IMR-90 (cell line): ENCODE measurements at regions not wholly inside any gene's neighbourhood (a gene's known extent, or its start where the extent isn't known, plus 50 kb on each side); places are given as distances from the start of the nearest gene placed in this dataset.

Experiments
- ATAC-seq: fragments of 200-7000 bp; cut with Tn5 transposase; 2 replicates; pipeline ENCODE4 v1.9.1; 2020; ENCODE audit warnings: low read depth, mild to moderate bottlenecking, moderate library complexity
- BruUV-seq: library from RNA; stranded (reverse); fragments of 400-500 nt; replicated peaks from 2 replicates; lab custom pipeline; 2021; lab: Mats Ljungman, UMichigan
- CTCF ChIA-PET: fragments of 300-600 bp; formaldehyde crosslinking; extraction: SDS; loops from one replicate; lab custom pipeline; 2021; ENCODE audit warnings: antibody characterized with exemption; lab: Yijun Ruan, JAX
- POLR2A ChIA-PET: fragments of 300-600 bp; sonication (Branson Sonifier 250); formaldehyde crosslinking; loops from one replicate; lab custom pipeline; 2022; ENCODE audit warnings: antibody characterized with exemption; ENCODE audit not compliant: unreplicated experiment; lab: Charles Lee
- DNase-seq: peaks from one replicate; pipeline ENCODE4 v3.0.0; 2013
- H2AFZ ChIP-seq: replicated peaks from 2 replicates; pipeline ENCODE3; 2013; ENCODE audit warnings: low read length, mild to moderate bottlenecking; ENCODE audit not compliant: poor library complexity
- H2AK5ac ChIP-seq: 2 replicates; pipeline ENCODE4 v1.6.1; 2013; ENCODE audit warnings: low read depth, low read length, inconsistent platforms
- H2AK9ac ChIP-seq: replicated peaks from 2 replicates; pipeline ENCODE3; 2013; ENCODE audit warnings: mild to moderate bottlenecking, low read depth, low read length, moderate library complexity; ENCODE audit not compliant: poor library complexity
- H2BK120ac ChIP-seq: 2 replicates; pipeline ENCODE4 v1.6.1; 2013; ENCODE audit warnings: low read depth, low read length, inconsistent platforms
- H2BK15ac ChIP-seq: 3 replicates; pipeline ENCODE4 v1.6.1; 2013; ENCODE audit warnings: low read depth, low read length, inconsistent platforms
- H2BK20ac ChIP-seq: 2 replicates; pipeline ENCODE4 v1.6.1; 2013; ENCODE audit warnings: low read depth, mild to moderate bottlenecking, inconsistent platforms, low read length, moderate library complexity
- H2BK5ac ChIP-seq: 2 replicates; pipeline ENCODE4 v1.6.1; 2013; ENCODE audit warnings: mild to moderate bottlenecking, low read depth, low read length, inconsistent platforms; ENCODE audit not compliant: poor library complexity, severe bottlenecking
- H3K14ac ChIP-seq: replicated peaks from 2 replicates; pipeline ENCODE4 v1.6.1; 2013; ENCODE audit warnings: low read depth, low read length, inconsistent platforms
- H3K18ac ChIP-seq: 2 replicates; pipeline ENCODE4 v1.6.1; 2013; ENCODE audit warnings: low read depth, low read length, control low read depth
- H3K23ac ChIP-seq: 2 replicates; pipeline ENCODE4 v1.6.1; 2013; ENCODE audit warnings: low read depth, low read length, inconsistent platforms
- H3K27ac ChIP-seq: 2 replicates; pipeline ENCODE4 v1.5.1; 2013; ENCODE audit warnings: mild to moderate bottlenecking, control low read depth, low read length; ENCODE audit not compliant: insufficient read depth
- H3K27me3 ChIP-seq: 2 replicates; pipeline ENCODE4 v1.6.1; 2013; ENCODE audit warnings: low read length; ENCODE audit not compliant: control insufficient read depth, insufficient read depth
- H3K36me3 ChIP-seq: 2 replicates; pipeline ENCODE4 v1.6.1; 2013; ENCODE audit warnings: low read length, mixed read lengths; ENCODE audit not compliant: control insufficient read depth, insufficient read depth
- H3K4ac ChIP-seq: 2 replicates; pipeline ENCODE4 v1.6.1; 2013; ENCODE audit warnings: low read depth, low read length, inconsistent platforms
- H3K4me1 ChIP-seq: 2 replicates; pipeline ENCODE4 v1.6.1; 2013; ENCODE audit warnings: low read length, mixed read lengths; ENCODE audit not compliant: control insufficient read depth, insufficient read depth
- H3K4me2 ChIP-seq: 2 replicates; pipeline ENCODE4 v1.6.1; 2013; ENCODE audit warnings: low read depth, mild to moderate bottlenecking, control low read depth, low read length, moderate library complexity
- H3K4me3 ChIP-seq: 2 replicates; pipeline ENCODE4 v1.5.1; 2013; ENCODE audit warnings: low read depth, mild to moderate bottlenecking, control low read depth, low read length, moderate library complexity; ENCODE audit not compliant: insufficient read depth
- H3K56ac ChIP-seq: 2 replicates; pipeline ENCODE4 v1.6.1; 2013; ENCODE audit warnings: low read length, inconsistent platforms; ENCODE audit not compliant: insufficient read depth; ENCODE audit errors: extremely low read depth
- H3K79me1 ChIP-seq, 2 experiments: 2 replicates each; pipeline ENCODE4 v1.6.1; 2013; ENCODE audit warnings: low read length in 2 of 2, inconsistent platforms in 1 of 2, low read depth in 1 of 2
- H3K9ac ChIP-seq: 2 replicates; pipeline ENCODE4 v1.6.1; 2013; ENCODE audit warnings: low read depth, low read length, control low read depth
- H3K9me1 ChIP-seq: 2 replicates; pipeline ENCODE4 v1.6.1; 2013; ENCODE audit warnings: low read length, inconsistent platforms; ENCODE audit not compliant: insufficient read depth
- H3K9me3 ChIP-seq: 2 replicates; pipeline ENCODE4 v1.6.1; 2013; ENCODE audit warnings: low read length; ENCODE audit not compliant: control insufficient read depth, insufficient read depth
- H4K20me1 ChIP-seq: 2 replicates; pipeline ENCODE4 v1.6.1; 2013; ENCODE audit warnings: low read length, inconsistent platforms; ENCODE audit not compliant: insufficient read depth
- H4K5ac ChIP-seq: 2 replicates; pipeline ENCODE4 v1.6.1; 2013; ENCODE audit warnings: mild to moderate bottlenecking, low read depth, low read length, control low read depth
- H4K8ac ChIP-seq, 2 experiments: 2 replicates each; pipeline ENCODE4 v1.6.1; 2013; ENCODE audit warnings: low read depth in 2 of 2, low read length in 2 of 2, control low read depth in 1 of 2, inconsistent platforms in 1 of 2
- H4K91ac ChIP-seq: 2 replicates; pipeline ENCODE4 v1.6.1; 2013; ENCODE audit warnings: low read depth, low read length, inconsistent platforms; ENCODE audit not compliant: insufficient read depth
- BHLHE40 ChIP-seq: fragments of 150-350 bp; IDR thresholded peaks from 2 replicates; pipeline ENCODE4 v1.6.1; 2016; ENCODE audit warnings: mild to moderate bottlenecking, low read depth, low read length
- CHD1 ChIP-seq: IDR thresholded peaks from 2 replicates; pipeline ENCODE4 v1.6.1; 2012; ENCODE audit warnings: low read depth, low read length, improper control_type of control experiment
- FOS ChIP-seq: fragments of 150-350 bp; IDR thresholded peaks from 2 replicates; pipeline ENCODE4 v1.6.1; 2016; ENCODE audit warnings: low read depth, low read length
- MAZ ChIP-seq: IDR thresholded peaks from 2 replicates; pipeline ENCODE4 v1.6.1; 2012; ENCODE audit warnings: low read depth, mild to moderate bottlenecking, low read length, improper control_type of control experiment, moderate library complexity, borderline replicate concordance
- MXI1 ChIP-seq: IDR thresholded peaks from 2 replicates; pipeline ENCODE4 v1.6.1; 2012; ENCODE audit warnings: low read depth, mild to moderate bottlenecking, low read length, moderate library complexity, borderline replicate concordance
- NFE2L2 ChIP-seq: fragments of 150-350 bp; IDR thresholded peaks from 2 replicates; pipeline ENCODE4 v1.6.1; 2016; ENCODE audit warnings: low read depth, mild to moderate bottlenecking, low read length
- RAD21 ChIP-seq: IDR thresholded peaks from 2 replicates; pipeline ENCODE4 v1.6.1; 2012; ENCODE audit warnings: low read length, improper control_type of control experiment
- RCOR1 ChIP-seq: IDR thresholded peaks from 2 replicates; pipeline ENCODE4 v1.6.1; 2012; ENCODE audit warnings: mild to moderate bottlenecking, low read length, improper control_type of control experiment; ENCODE audit not compliant: insufficient replicate concordance
- RFX5 ChIP-seq: IDR thresholded peaks from 2 replicates; pipeline ENCODE4 v1.8.0; 2012; ENCODE audit warnings: low read depth, mild to moderate bottlenecking, low read length, moderate library complexity
- USF2 ChIP-seq: fragments of 150-350 bp; IDR thresholded peaks from 2 replicates; pipeline ENCODE4 v1.6.1; 2017; ENCODE audit warnings: mild to moderate bottlenecking, antibody characterized with exemption, low read length, low read depth
- WGBS, 2 experiments: methylation state at CpG; one replicate each; pipeline versions ENCODE4 v1.1.5 to v1.1.7; 2013; ENCODE audit warnings: missing lambda C conversion rate in 2 of 2; ENCODE audit not compliant: insufficient read length in 1 of 2; ENCODE audit errors: extremely low coverage in 2 of 2; 5-methylcytosine and 5-hydroxymethylcytosine counted together
- dilution Hi-C: fragments of 300-500 bp; cut with HindIII; formaldehyde crosslinking; loops from one replicate; pipeline ENCODE4 v1.14.3; 2018; ENCODE audit warnings: low sequenced_read_pairs; ENCODE audit not compliant: unreplicated experiment
- in situ Hi-C: fragments of 300-500 bp; cut with MboI; formaldehyde crosslinking; loops from 3 replicates; pipeline ENCODE4 v1.14.3; 2019; ENCODE audit warnings: low sequenced_read_pairs, inconsistent platforms, mixed read lengths
- intact Hi-C: fragments of 100-400 bp; cut with micrococcal nuclease; formaldehyde crosslinking; loops from 2 replicates; pipeline ENCODE4 v1.10.0; 2022
- TF ChIP-seq, protein P1 (sequence below): conservative IDR thresholded peaks from 2 replicates; pipeline ENCODE4 v1.5.1; 2012; ENCODE audit warnings: mild to moderate bottlenecking, low read depth, low read length, improper control_type of control experiment

- Histone ChIP-seq H3K4ac (no peak overlapping the region), H2BK120ac (no peak overlapping the region), H3K4me1 (no peaks in the 10 kb centered on the region), H3K36me3 (no peaks in the 10 kb centered on the region), H4K8ac (no peak overlapping the region), H4K20me1 (no peaks in the 10 kb centered on the region), H2AK5ac (no peak overlapping the region), H3K14ac (no peak overlapping the region), H3K18ac (no peak overlapping the region), H3K27ac (no peak overlapping the region), H3K79me1 (no peaks in the 10 kb centered on the region), H4K91ac (no peak overlapping the region), H2BK15ac (no peak overlapping the region), H3K56ac (no peak overlapping the region), H2BK20ac (no peak overlapping the region), H3K9me3 (no peaks in the 10 kb centered on the region), H3K9ac (no peak overlapping the region), H3K4me3 (no peak overlapping the region), H2AK9ac (no peak overlapping the region), H3K23ac (no peak overlapping the region), H3K27me3 (no peaks in the 10 kb centered on the region; the same call in 1 of the 2 replicates), H4K5ac (no peak overlapping the region), H3K4me2 (no peak overlapping the region), H2BK5ac (no peak overlapping the region), H2AFZ (no peak overlapping the region), H3K9me1 (no peaks in the 10 kb centered on the region)
- DNase-seq = no peak
- ATAC-seq = no peak
- ChIA-PET POLR2A (no interaction called here), CTCF (interaction anchor here (0.7 kb wide), 1 partner anchor 10 kb away, joined by 3 read pairs; no protein-coding TSS in a partner anchor)
- intact Hi-C loops = no loop called here
- TF ChIP-seq RCOR1 (no peak), RFX5 (no peak), FOS (no peak), RAD21 (no peak), CHD1 (no peak), MXI1 (no peak), USF2 (no peak), BHLHE40 (no peak), NFE2L2 (no peak), MAZ (no peak)
- TF ChIP-seq, protein P1, sequence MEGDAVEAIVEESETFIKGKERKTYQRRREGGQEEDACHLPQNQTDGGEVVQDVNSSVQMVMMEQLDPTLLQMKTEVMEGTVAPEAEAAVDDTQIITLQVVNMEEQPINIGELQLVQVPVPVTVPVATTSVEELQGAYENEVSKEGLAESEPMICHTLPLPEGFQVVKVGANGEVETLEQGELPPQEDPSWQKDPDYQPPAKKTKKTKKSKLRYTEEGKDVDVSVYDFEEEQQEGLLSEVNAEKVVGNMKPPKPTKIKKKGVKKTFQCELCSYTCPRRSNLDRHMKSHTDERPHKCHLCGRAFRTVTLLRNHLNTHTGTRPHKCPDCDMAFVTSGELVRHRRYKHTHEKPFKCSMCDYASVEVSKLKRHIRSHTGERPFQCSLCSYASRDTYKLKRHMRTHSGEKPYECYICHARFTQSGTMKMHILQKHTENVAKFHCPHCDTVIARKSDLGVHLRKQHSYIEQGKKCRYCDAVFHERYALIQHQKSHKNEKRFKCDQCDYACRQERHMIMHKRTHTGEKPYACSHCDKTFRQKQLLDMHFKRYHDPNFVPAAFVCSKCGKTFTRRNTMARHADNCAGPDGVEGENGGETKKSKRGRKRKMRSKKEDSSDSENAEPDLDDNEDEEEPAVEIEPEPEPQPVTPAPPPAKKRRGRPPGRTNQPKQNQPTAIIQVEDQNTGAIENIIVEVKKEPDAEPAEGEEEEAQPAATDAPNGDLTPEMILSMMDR = no peak
- no TSS peak for BruUV-seq
- in situ Hi-C loops = no loop called here
- dilution Hi-C loops = no loop called here
- 80% methylated on average over 1 of the region's 3 CpGs; no CpG with 5 or more reads in 1 of the 2 experiments for WGBS, 2 experiments
Observed at GRCh38 chr5:40317023-40317422, 362.7 kb upstream of the PTGER4 start.
